ENCODE measurements at regions not wholly inside any gene's neighbourhood (a gene's known extent, or its start where the extent isn't known, plus 50 kb on each side); places are given as distances from the start of the nearest gene placed in this dataset.
A peak's percentile ranks its signal among the peaks of the same experiment; 100 is the strongest.

- Histone ChIP-seq H3K27me3 (replicated peaks in 1 of 7) (peaks cover 0 to 38% (median 0%) of the 10 kb centered on the region in 7 donors), H3K4me3 (no peak overlapping the region), H3K9me3 (no peaks in the 10 kb centered on the region), H3K36me3 (no peaks in the 10 kb centered on the region), H3K4me1 (peaks cover 0 to 11% (median 0%) of the 10 kb centered on the region in 6 donors), H3K27ac (no peak overlapping the region)
- WGBS, 5 donors = 79 to 87% (median 85%) methylated on average over 14 of the region's 14 CpGs
- intact Hi-C loops (cut with DNase I; ENCODE audit: low total_unique reads) = no loop called here
- TF ChIP-seq CTCF (IDR thresholded peaks at IDR 0.05 in 8 of 11, conservative IDR thresholded peaks at IDR 0.05 in 3 of 11) (no peak), POLR2AphosphoS5 (IDR thresholded peaks at IDR 0.05) (no peak), POLR2A (IDR thresholded peaks at IDR 0.05) (no peak)
- peak; percentile 20 for DNase-seq
These were observed 108.1 kb downstream of the TPRA1 start for GRCh38 chr3:127482216-127483004.

- Histone ChIP-seq H3K9me3 (no peaks in the 10 kb centered on the region), H3K27me3 (replicated peaks in 1 of 7) (peaks cover 0 to 30% (median 0%) of the 10 kb centered on the region in 7 donors), H3K4me1 (peaks cover 0 to 11% (median 0%) of the 10 kb centered on the region in 6 donors), H3K36me3 (no peaks in the 10 kb centered on the region), H3K27ac (no peak overlapping the region), H3K4me3 (no peak overlapping the region)
- no peak for TF ChIP-seq CTCF (IDR thresholded peaks at IDR 0.05 in 8 of 11, conservative IDR thresholded peaks at IDR 0.05 in 3 of 11)
- no peak for TF ChIP-seq POLR2A (IDR thresholded peaks at IDR 0.05)
- no peak for TF ChIP-seq POLR2AphosphoS5 (IDR thresholded peaks at IDR 0.05)
- WGBS, 5 donors = 61 to 72% (median 69%) methylated on average over 9 of the region's 9 CpGs
- intact Hi-C loops (cut with DNase I; ENCODE audit: low total_unique reads) = no loop called here
- DNase-seq = peak; percentile 69
These were observed 110.2 kb downstream of the TPRA1 start for GRCh38 chr3:127480196-127480954.

- Histone ChIP-seq H3K4me3 (no peak overlapping the region), H3K27me3 (replicated peaks in 1 of 7) (peaks cover 0 to 23% (median 0%) of the 10 kb centered on the region in 7 donors), H3K36me3 (no peaks in the 10 kb centered on the region), H3K4me1 (peaks cover 0 to 11% (median 0%) of the 10 kb centered on the region in 6 donors), H3K9me3 (no peaks in the 10 kb centered on the region), H3K27ac (no peak overlapping the region)
- TF ChIP-seq CTCF (IDR thresholded peaks at IDR 0.05 in 8 of 11, conservative IDR thresholded peaks at IDR 0.05 in 3 of 11) = no peak
- no peak for TF ChIP-seq POLR2A (IDR thresholded peaks at IDR 0.05)
- TF ChIP-seq POLR2AphosphoS5 (IDR thresholded peaks at IDR 0.05) = no peak
- 62 to 64% (median 62%) methylated on average over 11 to 12 of the region's 12 CpGs for WGBS, 5 donors
- intact Hi-C loops (cut with DNase I; ENCODE audit: low total_unique reads) = no loop called here
- peak; percentile 71 for DNase-seq
These were observed 111.1 kb downstream of the TPRA1 start for GRCh38 chr3:127479449-127479848.

GRCh38 chr3:127478922-127479321 is 111.6 kb downstream of the TPRA1 start:
- 90 to 94% (median 92%) methylated on average over 7 of the region's 7 CpGs for WGBS, 5 donors

More at GRCh38 chr3:127478922-127479321, 111.6 kb downstream of the TPRA1 start:
- TF ChIP-seq POLR2A (IDR thresholded peaks at IDR 0.05) (no peak), POLR2AphosphoS5 (IDR thresholded peaks at IDR 0.05) (no peak), CTCF (IDR thresholded peaks at IDR 0.05 in 8 of 11, conservative IDR thresholded peaks at IDR 0.05 in 3 of 11) (no peak)
- H3K9me3 ChIP-seq = no peaks in the 10 kb centered on the region
- DNase-seq = peak; percentile 45
- H3K4me1 ChIP-seq = peaks cover 0 to 11% (median 0%) of the 10 kb centered on the region in 6 donors
- peaks cover 0 to 17% (median 0%) of the 10 kb centered on the region in 7 donors for H3K27me3 ChIP-seq (replicated peaks in 1 of 7)
- H3K4me3 ChIP-seq = no peak overlapping the region
- intact Hi-C loops (cut with DNase I; ENCODE audit: low total_unique reads) = no loop called here
- no peaks in the 10 kb centered on the region for H3K36me3 ChIP-seq
- no peak overlapping the region for H3K27ac ChIP-seq
